Coronary artery (tissue), 2 donors: ENCODE measurements at regions not wholly inside any gene's neighbourhood (a gene's known extent, or its start where the extent isn't known, plus 50 kb on each side); places are given as distances from the start of the nearest gene placed in this dataset.

Experiments used
- DNase-seq: peaks from one replicate; pipeline ENCODE4 v3.0.0-alpha.2; 2017; ENCODE audit warnings: low spot score
- H3K27ac ChIP-seq, 2 donors: fragments of 200-600 bp; sonication (generic); one replicate each; pipeline ENCODE4 v1.5.1; 2016 to 2019
- H3K4me3 ChIP-seq: fragments of 200-600 bp; sonication (generic); 2 replicates; pipeline ENCODE4 v1.5.1; 2016; ENCODE audit warnings: mild to moderate bottlenecking, moderate library complexity
- TF ChIP-seq, protein P1 (sequence below): fragments of 200-600 bp; sonication (generic); IDR thresholded peaks from one replicate; pipeline ENCODE4 v1.5.1; 2019; ENCODE audit warnings: antibody characterized with exemption

- H3K27ac ChIP-seq = no peak overlapping the region
- TF ChIP-seq, protein P1, sequence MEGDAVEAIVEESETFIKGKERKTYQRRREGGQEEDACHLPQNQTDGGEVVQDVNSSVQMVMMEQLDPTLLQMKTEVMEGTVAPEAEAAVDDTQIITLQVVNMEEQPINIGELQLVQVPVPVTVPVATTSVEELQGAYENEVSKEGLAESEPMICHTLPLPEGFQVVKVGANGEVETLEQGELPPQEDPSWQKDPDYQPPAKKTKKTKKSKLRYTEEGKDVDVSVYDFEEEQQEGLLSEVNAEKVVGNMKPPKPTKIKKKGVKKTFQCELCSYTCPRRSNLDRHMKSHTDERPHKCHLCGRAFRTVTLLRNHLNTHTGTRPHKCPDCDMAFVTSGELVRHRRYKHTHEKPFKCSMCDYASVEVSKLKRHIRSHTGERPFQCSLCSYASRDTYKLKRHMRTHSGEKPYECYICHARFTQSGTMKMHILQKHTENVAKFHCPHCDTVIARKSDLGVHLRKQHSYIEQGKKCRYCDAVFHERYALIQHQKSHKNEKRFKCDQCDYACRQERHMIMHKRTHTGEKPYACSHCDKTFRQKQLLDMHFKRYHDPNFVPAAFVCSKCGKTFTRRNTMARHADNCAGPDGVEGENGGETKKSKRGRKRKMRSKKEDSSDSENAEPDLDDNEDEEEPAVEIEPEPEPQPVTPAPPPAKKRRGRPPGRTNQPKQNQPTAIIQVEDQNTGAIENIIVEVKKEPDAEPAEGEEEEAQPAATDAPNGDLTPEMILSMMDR = peak; percentile 76
- no peak for DNase-seq
- no peak overlapping the region for H3K4me3 ChIP-seq
Measured at GRCh38 chr6:30396833-30397479, 52.0 kb downstream of the RPP21 start.

DNA sequence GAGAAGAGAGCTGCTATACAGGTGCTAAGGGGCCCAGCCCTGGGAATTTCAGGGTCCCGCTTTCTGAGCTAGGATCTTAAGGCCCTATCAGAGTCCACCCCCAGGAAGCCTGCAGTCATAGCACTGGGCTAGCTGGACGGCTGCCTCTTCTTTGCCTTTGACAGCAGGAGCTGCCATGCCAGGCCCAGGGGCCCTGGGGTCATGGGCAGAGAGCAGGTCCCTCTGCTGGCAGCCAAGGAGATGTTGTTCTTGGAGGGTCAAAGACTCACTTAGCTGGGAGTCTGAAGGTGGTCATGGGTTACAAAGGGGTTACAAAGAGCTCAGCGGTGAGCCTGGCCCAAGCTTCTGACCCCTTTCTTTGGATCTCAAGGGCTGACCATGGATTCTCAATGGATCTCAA is 52.7 kb downstream of the RPP21 start:
- TF ChIP-seq, protein P1 = no peak
- Histone ChIP-seq H3K4me3 (no peak overlapping the region), H3K27ac (no peak overlapping the region)
- no peak for DNase-seq

DNA sequence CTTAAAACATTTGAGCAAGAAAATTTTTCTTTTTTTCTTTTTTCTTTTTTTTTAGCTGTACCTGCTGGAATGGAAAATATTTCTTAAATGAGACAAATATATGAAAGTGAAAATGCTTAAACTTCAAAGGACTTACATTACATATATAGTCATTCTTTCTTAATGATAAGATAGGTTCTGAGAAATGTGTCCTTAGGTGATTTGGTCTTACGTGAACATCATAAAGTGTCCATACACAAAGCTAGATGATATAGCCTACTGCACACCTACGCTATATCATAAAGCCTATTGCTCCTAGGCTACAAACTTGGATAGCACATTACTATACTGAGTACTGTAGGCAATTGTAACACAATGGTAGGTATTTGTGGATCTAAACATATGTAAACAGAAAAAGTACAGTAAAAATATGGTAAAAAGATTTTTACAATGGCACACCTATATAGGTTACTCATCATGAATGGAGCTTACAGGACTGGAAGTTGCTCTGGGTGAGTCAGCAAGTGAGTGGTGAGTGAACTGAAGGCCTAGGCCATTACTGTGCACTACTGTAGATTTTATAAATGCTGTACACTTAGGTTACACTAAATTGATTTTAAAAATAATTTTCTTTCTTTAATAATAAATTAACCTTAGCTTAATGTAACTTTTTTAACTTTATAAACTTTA is 54.6 kb downstream of the RPP21 start:
- TF ChIP-seq, protein P1 = no peak
- DNase-seq = no peak
- Histone ChIP-seq H3K27ac (no peak overlapping the region), H3K4me3 (no peak overlapping the region)

- TF ChIP-seq, protein P1 = no peak
- no peak overlapping the region for H3K27ac ChIP-seq
- DNase-seq = no peak
- H3K4me3 ChIP-seq = no peak overlapping the region
Measured at GRCh38 chr6:30405934-30406333, 61.0 kb downstream of the RPP21 start.

DNA sequence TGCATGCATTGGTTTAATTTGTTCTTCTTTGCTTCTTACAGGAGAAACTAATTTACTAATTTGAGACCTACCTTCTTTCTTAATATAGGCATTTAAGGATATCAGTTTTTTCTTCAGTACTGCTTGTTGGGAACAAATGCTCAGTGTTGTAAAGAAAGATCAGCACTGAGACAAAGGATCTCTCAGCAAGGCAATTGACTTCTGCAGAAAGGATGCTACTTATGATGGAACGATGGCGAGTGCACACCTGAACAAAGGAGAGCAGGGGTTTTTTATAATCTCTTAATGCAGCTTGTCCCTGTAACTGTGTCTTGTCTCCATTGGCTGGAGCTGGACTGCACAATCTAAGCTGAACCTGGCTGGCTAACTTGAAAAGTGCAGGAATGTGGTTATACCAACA is 64.2 kb downstream of the RPP21 start:
- no peak for DNase-seq
- H3K27ac ChIP-seq = no peak overlapping the region
- TF ChIP-seq, protein P1 = no peak
- no peak overlapping the region for H3K4me3 ChIP-seq

DNA sequence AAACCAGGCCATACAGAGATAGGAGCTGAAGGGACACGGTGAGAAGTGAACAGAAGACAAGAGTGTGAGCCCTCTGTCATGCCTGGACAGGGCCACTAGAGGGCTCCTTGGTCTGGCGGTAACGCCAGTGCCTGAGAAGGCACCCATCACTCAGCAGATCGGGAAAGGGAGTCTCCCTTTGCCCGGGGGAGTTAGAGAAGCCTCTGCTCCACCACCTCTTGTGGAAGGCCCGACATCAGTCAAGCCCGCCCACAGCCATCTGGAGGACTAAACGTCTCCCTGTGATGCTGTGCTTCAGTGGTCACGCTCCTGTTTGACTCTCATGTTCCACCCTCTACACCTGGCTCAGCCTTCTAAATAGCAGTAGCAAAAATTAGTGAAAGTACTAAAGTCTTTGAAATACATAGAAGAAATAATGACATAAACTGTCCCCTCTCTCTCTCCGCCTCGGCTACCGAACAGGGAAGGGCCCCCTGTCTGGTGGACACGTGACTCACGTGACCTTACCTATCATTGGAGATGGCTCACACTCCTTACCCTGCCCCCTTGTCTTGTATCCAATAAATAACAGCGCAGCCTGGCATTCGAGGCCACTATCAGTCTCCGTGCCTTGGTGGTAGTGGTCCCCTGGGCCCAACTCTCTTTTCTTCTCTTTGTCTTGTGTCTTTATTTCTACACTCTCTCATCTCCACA is 66.7 kb downstream of the RPP21 start:
- Histone ChIP-seq H3K4me3 (no peak overlapping the region), H3K27ac (no peak overlapping the region)
- no peak for DNase-seq
- TF ChIP-seq, protein P1 = peak; percentile 53
